HT1080 (cell line): ENCODE measurements at regions not wholly inside any gene's neighbourhood (a gene's known extent, or its start where the extent isn't known, plus 50 kb on each side); places are given as distances from the start of the nearest gene placed in this dataset.
A peak's percentile ranks its signal among the peaks of the same experiment; 100 is the strongest.
"Not testable (repeated sequence)": the region's sequence is repeated elsewhere in the genome, so short reads cannot be mapped to it uniquely, and the experiment has no call there.

Experiments
- DNase-seq: peaks from one replicate; pipeline ENCODE4 v3.0.0-alpha.2; 2015; ENCODE audit warnings: low read depth

DNA sequence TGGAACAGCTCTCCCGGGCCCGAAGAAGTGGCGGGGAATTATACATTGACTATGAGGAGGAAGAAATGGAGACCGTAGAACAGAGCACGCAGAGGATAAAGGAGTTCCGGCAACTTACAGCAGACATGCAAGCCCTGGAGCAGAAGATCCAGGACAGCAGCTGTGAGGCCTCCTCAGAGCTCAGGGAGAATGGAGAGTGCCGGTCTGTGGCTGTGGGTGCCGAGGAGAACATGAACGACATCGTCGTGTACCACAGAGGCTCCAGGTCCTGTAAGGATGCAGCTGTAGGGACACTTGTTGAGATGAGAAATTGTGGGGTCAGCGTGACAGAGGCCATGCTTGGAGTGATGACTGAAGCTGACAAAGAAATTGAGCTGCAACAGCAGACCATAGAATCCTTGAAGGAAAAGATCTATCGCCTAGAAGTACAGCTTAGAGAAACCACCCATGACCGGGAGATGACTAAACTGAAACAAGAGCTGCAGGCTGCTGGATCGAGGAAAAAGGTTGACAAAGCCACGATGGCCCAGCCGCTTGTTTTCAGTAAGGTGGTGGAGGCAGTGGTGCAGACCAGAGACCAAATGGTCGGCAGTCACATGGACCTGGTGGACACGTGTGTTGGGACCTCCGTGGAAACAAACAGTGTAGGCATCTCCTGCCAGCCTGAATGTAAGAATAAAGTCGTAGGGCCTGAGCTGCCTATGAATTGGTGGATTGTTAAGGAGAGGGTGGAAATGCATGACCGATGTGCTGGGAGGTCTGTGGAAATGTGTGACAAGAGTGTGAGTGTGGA is 129.5 kb upstream of the DMRT1 start:
- DNase-seq: no peak

DNA sequence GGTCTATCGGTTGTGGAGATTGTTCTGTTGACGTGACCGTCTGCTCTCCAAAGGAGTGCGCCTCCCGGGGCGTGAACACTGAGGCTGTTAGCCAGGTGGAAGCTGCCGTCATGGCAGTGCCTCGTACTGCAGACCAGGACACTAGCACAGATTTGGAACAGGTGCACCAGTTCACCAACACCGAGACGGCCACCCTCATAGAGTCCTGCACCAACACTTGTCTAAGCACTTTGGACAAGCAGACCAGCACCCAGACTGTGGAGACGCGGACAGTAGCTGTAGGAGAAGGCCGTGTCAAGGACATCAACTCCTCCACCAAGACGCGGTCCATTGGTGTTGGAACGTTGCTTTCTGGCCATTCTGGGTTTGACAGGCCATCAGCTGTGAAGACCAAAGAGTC is 128.9 kb upstream of the DMRT1 start:
- DNase-seq: no peak

- DNase-seq: no peak
These were observed 128.4 kb upstream of the DMRT1 start for GRCh38 chr9:713091-713490.

DNA sequence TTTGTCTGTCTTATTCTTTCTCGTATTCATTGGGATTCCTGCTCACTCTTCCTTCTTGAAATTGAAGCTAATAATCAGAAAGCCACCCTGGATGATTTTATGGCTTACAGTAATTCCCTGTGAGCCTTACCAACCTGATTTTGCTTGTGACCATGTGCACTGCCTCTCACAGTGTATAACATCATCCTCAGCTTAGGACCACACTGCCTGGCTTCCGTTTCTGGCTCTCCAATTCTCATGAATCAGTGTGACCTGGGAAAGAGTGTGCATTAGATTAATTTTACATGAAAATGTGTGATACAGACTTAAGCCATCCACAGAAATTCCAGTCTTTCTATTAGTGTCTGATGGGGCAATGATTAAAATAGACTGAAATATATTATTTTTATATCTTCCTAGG is 126.8 kb upstream of the DMRT1 start:
- DNase-seq: no peak

DNA sequence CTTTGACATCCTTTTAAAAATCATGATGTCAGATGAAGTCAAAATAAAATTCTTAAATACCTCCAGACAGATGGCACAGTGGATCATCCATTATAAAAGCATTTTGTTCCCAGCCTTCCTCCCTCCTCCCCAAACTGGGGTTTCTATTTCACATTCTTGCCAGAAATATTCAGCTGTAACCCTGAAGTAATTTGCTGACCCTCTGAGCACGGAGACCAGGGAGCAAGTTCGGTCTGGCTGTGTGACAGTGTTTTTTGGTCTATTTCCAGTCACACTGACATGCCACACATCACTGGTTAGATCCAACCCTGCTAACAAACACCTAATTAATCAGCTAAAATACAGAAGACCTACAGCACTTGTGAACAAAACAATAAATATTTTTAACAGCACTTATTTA is 126.2 kb upstream of the DMRT1 start:
- no peak for DNase-seq

DNA sequence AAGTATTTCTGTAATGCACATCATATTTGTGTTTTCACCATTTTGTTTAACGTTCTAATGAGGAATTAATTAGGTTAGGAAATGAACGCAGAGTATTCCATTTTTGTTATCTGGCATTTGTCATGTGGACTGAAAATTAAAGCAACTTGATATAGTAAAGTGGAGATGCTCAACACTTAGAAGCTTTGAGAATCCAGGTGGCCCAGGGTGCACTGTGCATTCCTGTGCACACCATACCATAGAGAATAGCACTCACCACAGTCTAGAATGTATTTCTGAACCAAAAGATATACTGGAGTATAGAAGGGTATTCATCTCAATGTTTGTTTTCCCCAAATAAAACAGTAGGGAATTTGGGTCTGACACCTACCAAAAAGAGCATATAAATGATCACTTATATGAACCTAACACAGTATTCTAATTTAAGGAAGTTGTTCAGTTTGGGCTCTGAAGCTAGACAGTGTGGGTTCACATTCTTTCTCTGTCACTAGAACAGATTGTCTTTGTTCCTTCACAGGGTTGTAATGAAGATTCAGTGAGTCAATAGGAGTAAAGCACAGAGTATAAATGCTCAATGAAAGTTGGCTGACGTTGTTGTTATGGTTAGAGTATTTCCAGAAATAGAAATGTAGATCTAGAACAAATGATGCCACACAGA is 125.6 kb upstream of the DMRT1 start:
- no peak for DNase-seq

GRCh38 chr9:717722-718121 is 123.8 kb upstream of the DMRT1 start:
- DNase-seq: no peak

GRCh38 chr9:720239-720881 is 121.1 kb upstream of the DMRT1 start:
- no peak for DNase-seq

GRCh38 chr9:722388-722980 is 119.0 kb upstream of the DMRT1 start:
- no peak for DNase-seq

GRCh38 chr9:724461-724860 is 117.0 kb upstream of the DMRT1 start:
- not testable (repeated sequence) for DNase-seq

GRCh38 chr9:726005-726404 is 115.5 kb upstream of the DMRT1 start:
- no peak for DNase-seq

GRCh38 chr9:727767-728166 is 113.7 kb upstream of the DMRT1 start:
- DNase-seq: no peak

DNA sequence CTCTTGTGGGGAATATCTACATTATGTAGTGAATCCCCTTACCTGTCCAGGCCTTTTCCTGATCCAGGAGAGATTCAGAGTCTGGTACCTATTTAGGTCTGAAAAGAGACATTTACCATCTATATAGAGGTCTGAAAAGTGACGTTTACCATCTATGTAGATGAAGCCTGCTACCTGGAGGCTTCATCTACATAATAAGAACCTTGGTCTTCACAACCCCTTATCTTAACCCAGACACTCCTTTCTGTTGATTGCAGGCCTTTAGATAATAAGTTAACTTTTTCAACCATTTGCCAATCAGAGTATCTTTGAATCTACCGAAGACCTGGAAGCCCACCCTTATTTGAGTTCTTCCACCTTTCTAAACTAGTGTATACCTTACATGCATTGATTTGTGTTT is 113.0 kb upstream of the DMRT1 start:
- DNase-seq: no peak

- no peak for DNase-seq
These were observed 110.0 kb upstream of the DMRT1 start for GRCh38 chr9:731474-731873.

DNA sequence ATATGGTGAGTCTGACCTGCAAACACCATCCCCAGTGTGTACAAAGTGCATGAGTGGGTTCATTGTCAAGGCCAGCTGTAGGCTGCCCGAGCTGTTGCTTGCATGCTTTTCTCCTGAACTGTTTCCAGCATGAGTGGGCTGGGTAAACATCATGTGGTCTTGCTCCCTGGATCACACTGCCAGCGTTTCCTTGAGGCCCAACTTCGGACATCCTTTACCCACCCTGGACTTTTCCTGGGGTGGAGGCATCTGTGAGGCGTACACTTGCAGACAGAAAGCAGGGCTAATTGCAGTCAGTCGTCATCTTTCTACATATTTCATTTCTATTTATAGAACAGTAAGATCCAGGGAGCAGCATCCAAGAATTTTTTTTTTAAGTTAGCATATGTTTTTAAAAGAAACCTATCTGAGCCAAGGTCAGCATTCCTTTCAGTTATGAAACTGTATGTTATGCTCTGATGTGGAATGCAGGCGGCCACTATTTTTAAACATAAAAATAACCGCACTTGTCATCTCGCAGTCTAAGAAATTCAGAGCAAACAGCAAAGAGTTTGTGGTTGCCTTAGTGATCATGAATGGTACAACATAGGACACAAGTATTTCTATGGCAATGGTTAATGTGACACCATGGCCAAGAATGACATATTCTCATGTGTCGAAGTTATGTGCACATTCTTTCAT is 106.5 kb upstream of the DMRT1 start:
- no peak for DNase-seq

DNA sequence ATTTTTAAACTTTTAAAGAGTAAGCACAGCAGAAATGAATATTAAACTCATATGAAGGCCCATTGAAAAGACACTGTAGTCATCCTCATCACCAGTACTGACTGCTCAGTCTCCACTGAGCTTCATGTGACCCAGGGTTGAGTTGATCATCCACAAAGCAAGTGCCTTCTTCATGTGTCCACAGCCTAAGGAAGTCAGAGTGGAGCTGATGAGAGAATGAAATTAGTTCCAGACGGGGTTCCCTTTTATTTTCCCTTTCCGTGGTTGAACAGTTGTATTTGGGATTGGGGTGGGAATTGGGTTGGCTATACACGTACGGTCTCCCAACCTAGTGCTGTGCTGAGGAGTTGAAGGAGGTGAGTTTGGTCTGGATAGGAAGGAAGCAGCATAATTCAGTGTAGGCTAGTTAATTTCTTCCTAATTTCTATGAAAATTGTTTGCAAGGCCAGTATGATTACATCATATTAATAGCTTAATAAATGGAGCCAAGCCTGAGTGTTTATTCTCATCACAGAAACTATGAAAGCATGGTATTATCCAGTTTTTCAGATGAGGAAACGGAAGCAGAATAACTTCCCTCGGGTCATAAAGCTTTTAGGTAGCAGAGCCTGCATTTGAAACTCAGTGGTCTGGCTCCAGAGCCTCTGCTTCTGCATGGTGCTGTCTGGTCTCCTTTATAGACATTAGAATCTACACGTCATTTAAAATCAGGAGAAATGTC is 103.9 kb upstream of the DMRT1 start:
- DNase-seq: no peak

- DNase-seq: peak; percentile 92
These were observed 103.1 kb upstream of the DMRT1 start for GRCh38 chr9:738209-738915.

DNA sequence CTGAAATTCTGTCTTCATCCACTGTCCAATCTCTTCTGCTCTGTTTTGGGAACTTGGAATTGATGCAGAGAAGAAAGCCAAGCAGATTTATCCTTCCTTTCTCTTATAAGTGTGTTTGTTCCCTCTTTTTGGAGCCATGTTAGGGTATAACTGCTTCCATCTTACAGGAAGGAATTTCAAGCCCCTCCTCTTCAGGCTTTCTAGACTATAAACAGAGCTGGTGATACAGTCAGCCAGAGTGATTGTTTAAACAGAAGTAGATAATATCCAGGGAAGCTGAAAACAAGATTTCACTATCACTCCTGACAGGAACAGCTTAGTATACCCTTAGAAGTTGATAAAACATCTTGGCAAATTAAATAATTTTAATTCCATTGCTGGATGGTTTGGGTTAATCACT is 102.1 kb upstream of the DMRT1 start:
- no peak for DNase-seq

- no peak for DNase-seq
These were observed 101.3 kb upstream of the DMRT1 start for GRCh38 chr9:740221-740620.

DNA sequence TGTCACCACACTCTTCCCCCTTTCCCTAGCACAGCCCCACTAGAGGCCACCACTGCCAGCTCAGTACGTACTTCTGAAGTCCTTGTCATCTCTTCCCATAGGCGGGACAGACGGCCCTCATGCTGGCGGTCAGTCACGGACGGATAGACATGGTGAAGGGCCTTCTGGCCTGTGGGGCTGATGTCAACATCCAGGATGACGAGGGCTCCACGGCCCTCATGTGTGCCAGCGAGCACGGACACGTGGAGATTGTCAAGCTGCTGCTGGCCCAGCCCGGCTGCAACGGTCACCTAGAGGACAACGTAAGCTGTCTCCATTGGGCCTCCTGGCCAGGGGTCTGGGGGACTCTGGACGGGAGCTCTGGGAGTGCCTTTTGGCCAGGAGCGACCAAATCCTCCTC is 99.4 kb upstream of the DMRT1 start:
- no peak for DNase-seq
